Uterus (tissue), 2 donors: ENCODE measurements at regions not wholly inside any gene's neighbourhood (a gene's known extent, or its start where the extent isn't known, plus 50 kb on each side); places are given as distances from the start of the nearest gene placed in this dataset.

Experiments used
- CTCF ChIP-seq, 4 experiments: fragments of 200-600 bp in 2 of 4; fragments of 450-650 bp in 2 of 4; sonication (generic) in 2 of 4; IDR thresholded peaks; one replicate each; pipeline ENCODE4 v1.5.1; 2016 to 2019; ENCODE audit warnings: antibody characterized with exemption in 4 of 4, mild to moderate bottlenecking in 2 of 4, moderate library complexity in 1 of 4
- POLR2A ChIP-seq, 2 donors: fragments of 450-650 bp; IDR thresholded peaks; one replicate each; pipeline ENCODE4 v1.6.1; 2016; ENCODE audit warnings: antibody characterized with exemption in 2 of 2, mild to moderate bottlenecking in 1 of 2, moderate library complexity in 1 of 2

GRCh38 chr3:181173227-181173626, 183.7 kb upstream of the DNAJC19 start:
- no peak for TF ChIP-seq POLR2A (IDR thresholded peaks at IDR 0.05)
- no peak for TF ChIP-seq CTCF (IDR thresholded peaks at IDR 0.05)
